Loucy (cell line): ENCODE measurements at regions not wholly inside any gene's neighbourhood (a gene's known extent, or its start where the extent isn't known, plus 50 kb on each side); places are given as distances from the start of the nearest gene placed in this dataset.

Experiments used
- H2AFZ ChIP-seq: fragments of 200-600 bp; sonication (generic); 2 replicates; pipeline ENCODE4 v1.6.0; 2016; ENCODE audit warnings: antibody characterized with exemption, mild to moderate bottlenecking, low read length, moderate library complexity
- H3F3A ChIP-seq: fragments of 200-600 bp; 2 replicates; pipeline ENCODE4 v1.6.0; 2016; ENCODE audit warnings: antibody characterized with exemption, low read depth, mild to moderate bottlenecking
- H3K27me3 ChIP-seq: fragments of 200-600 bp; sonication (generic); 2 replicates; pipeline ENCODE4 v1.6.1; 2014; ENCODE audit warnings: low read length, mild to moderate bottlenecking; ENCODE audit not compliant: insufficient read depth, poor library complexity, severe bottlenecking
- H3K36me3 ChIP-seq: fragments of 200-600 bp; sonication (generic); 2 replicates; pipeline ENCODE4 v1.6.1; 2016; ENCODE audit warnings: low read length; ENCODE audit not compliant: insufficient read depth
- H3K4me1 ChIP-seq: fragments of 200-600 bp; sonication (generic); 2 replicates; pipeline ENCODE4 v1.5.1; 2014; ENCODE audit warnings: low read length, mild to moderate bottlenecking; ENCODE audit not compliant: insufficient read depth, poor library complexity, severe bottlenecking
- H3K4me2 ChIP-seq: fragments of 200-600 bp; sonication (generic); 2 replicates; pipeline ENCODE4 v1.6.0; 2014; ENCODE audit warnings: antibody characterized with exemption, low read length, low read depth, mild to moderate bottlenecking; ENCODE audit not compliant: poor library complexity, severe bottlenecking
- H3K4me3 ChIP-seq: fragments of 200-600 bp; sonication (generic); 2 replicates; pipeline ENCODE4 v1.5.1; 2014; ENCODE audit warnings: low read length, mild to moderate bottlenecking, mixed read lengths; ENCODE audit not compliant: poor library complexity, severe bottlenecking
- H3K79me2 ChIP-seq: fragments of 200-600 bp; sonication (generic); 2 replicates; pipeline ENCODE4 v1.6.1; 2014; ENCODE audit warnings: low read length; ENCODE audit not compliant: insufficient read depth
- H3K9ac ChIP-seq: fragments of 200-600 bp; sonication (generic); 2 replicates; pipeline ENCODE4 v1.6.0; 2014; ENCODE audit warnings: mild to moderate bottlenecking, low read depth, low read length, moderate library complexity; ENCODE audit not compliant: poor library complexity, severe bottlenecking
- H3K9me2 ChIP-seq: fragments of 200-600 bp; sonication (generic); replicated peaks from 2 replicates; pipeline ENCODE4 v1.6.1; 2016; ENCODE audit warnings: low read depth, low read length, mixed read lengths
- H3K9me3 ChIP-seq: fragments of 200-600 bp; sonication (generic); 2 replicates; pipeline ENCODE4 v1.6.1; 2014; ENCODE audit warnings: mild to moderate bottlenecking, antibody characterized with exemption, low read length, low read depth; ENCODE audit not compliant: insufficient read depth
- H4K20me1 ChIP-seq: fragments of 200-600 bp; sonication (generic); 2 replicates; pipeline ENCODE4 v1.6.0; 2014; ENCODE audit warnings: antibody characterized with exemption, low read length, mild to moderate bottlenecking; ENCODE audit not compliant: insufficient read depth, poor library complexity, severe bottlenecking
- EZH2phosphoT487 ChIP-seq: fragments of 200-600 bp; IDR thresholded peaks from 2 replicates; pipeline ENCODE4 v1.6.1; 2018; ENCODE audit warnings: antibody characterized with exemption, mild to moderate bottlenecking, moderate library complexity, borderline replicate concordance
- TF ChIP-seq, protein P1 (sequence below): fragments of 200-600 bp; sonication (generic); conservative IDR thresholded peaks from 2 replicates; pipeline ENCODE4 v1.5.1; 2014; ENCODE audit warnings: mild to moderate bottlenecking, antibody characterized with exemption, low read length

DNA sequence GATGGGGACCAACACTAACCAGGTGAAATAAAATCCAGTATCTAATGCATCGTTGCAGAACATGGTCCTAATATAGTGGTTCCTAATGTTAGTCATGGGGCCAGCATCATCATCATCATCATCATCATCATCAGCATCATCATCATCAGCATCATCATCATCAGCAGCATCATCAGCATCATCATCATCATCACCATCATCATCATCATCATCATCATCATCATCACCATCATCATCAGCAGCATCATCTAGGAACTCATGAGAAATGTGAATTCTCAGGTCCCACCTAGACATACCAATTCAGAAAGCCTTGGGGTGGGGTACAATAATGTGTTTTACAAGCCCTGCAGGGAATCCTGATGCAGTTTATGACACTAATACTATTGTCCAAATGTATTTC, 179.4 kb upstream of the LRRN1 start:
- Histone ChIP-seq H3K4me2 (no peak overlapping the region), H3K79me2 (no peaks in the 10 kb centered on the region), H3K9me3 (no peaks in the 10 kb centered on the region), H3K9ac (no peak overlapping the region), H3K27me3 (no peaks in the 10 kb centered on the region), H4K20me1 (no peaks in the 10 kb centered on the region), H3K4me3 (no peak overlapping the region), H2AFZ (no peak overlapping the region), H3K4me1 (no peaks in the 10 kb centered on the region), H3K36me3 (no peaks in the 10 kb centered on the region), H3F3A (no peaks in the 10 kb centered on the region), H3K9me2 (no peaks in the 10 kb centered on the region)
- TF ChIP-seq, protein P1, sequence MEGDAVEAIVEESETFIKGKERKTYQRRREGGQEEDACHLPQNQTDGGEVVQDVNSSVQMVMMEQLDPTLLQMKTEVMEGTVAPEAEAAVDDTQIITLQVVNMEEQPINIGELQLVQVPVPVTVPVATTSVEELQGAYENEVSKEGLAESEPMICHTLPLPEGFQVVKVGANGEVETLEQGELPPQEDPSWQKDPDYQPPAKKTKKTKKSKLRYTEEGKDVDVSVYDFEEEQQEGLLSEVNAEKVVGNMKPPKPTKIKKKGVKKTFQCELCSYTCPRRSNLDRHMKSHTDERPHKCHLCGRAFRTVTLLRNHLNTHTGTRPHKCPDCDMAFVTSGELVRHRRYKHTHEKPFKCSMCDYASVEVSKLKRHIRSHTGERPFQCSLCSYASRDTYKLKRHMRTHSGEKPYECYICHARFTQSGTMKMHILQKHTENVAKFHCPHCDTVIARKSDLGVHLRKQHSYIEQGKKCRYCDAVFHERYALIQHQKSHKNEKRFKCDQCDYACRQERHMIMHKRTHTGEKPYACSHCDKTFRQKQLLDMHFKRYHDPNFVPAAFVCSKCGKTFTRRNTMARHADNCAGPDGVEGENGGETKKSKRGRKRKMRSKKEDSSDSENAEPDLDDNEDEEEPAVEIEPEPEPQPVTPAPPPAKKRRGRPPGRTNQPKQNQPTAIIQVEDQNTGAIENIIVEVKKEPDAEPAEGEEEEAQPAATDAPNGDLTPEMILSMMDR = no peak
- no peak for TF ChIP-seq EZH2phosphoT487

DNA sequence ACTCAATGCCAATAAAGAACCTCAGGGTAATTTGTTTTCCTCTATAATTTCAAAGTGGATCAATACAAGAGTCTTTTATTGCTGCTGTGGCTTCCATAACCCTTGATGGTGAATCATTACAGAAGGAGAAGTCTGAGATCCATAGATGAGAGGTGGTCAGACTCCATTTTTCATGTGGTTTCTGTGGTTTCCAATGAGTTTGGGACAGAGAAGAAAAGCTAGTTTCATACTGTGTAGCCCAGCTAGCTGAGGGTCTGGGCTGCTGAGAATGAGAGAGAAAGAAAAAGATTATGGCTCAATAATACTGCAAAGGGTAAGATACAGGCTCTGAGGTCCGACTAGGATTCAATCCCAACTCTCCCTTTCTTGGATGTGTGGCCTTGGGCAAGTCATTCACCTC, 180.6 kb upstream of the LRRN1 start:
- Histone ChIP-seq H3K9me3 (no peaks in the 10 kb centered on the region), H4K20me1 (no peaks in the 10 kb centered on the region), H3K9me2 (no peaks in the 10 kb centered on the region), H3F3A (no peaks in the 10 kb centered on the region), H2AFZ (no peak overlapping the region), H3K27me3 (no peaks in the 10 kb centered on the region), H3K4me2 (no peak overlapping the region), H3K79me2 (no peaks in the 10 kb centered on the region), H3K4me3 (no peak overlapping the region), H3K4me1 (no peaks in the 10 kb centered on the region), H3K36me3 (no peaks in the 10 kb centered on the region), H3K9ac (no peak overlapping the region)
- TF ChIP-seq, protein P1 = no peak
- no peak for TF ChIP-seq EZH2phosphoT487

DNA sequence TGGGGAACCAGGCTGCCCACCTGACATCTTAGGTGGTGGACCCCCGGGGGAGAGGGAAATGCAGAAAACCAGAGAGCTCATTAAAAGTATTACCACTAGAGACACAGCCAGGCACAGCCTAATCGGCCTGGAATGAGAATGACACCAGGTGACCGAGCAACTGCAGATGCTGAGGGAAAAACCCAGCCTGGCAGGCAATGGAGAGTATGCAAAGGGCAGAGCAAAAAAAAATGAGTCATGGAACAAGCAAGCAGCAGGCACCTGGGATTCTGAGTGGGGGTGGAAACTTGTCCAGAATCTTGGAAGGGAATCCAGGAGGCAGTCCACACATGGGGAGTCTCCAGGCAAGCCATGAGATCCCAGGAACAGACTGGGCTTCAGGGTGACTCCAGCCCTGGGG, 183.7 kb upstream of the LRRN1 start:
- Histone ChIP-seq H3F3A (no peaks in the 10 kb centered on the region), H4K20me1 (no peaks in the 10 kb centered on the region), H3K79me2 (no peaks in the 10 kb centered on the region), H3K4me3 (no peak overlapping the region), H2AFZ (no peak overlapping the region), H3K27me3 (no peaks in the 10 kb centered on the region), H3K9ac (no peak overlapping the region), H3K4me2 (no peak overlapping the region), H3K36me3 (no peaks in the 10 kb centered on the region), H3K9me3 (no peaks in the 10 kb centered on the region), H3K4me1 (no peaks in the 10 kb centered on the region), H3K9me2 (no peaks in the 10 kb centered on the region)
- no peak for TF ChIP-seq EZH2phosphoT487
- TF ChIP-seq, protein P1 = no peak
